ENCODE measurements at regions not wholly inside any gene's neighbourhood (a gene's known extent, or its start where the extent isn't known, plus 50 kb on each side); places are given as distances from the start of the nearest gene placed in this dataset.

DNA sequence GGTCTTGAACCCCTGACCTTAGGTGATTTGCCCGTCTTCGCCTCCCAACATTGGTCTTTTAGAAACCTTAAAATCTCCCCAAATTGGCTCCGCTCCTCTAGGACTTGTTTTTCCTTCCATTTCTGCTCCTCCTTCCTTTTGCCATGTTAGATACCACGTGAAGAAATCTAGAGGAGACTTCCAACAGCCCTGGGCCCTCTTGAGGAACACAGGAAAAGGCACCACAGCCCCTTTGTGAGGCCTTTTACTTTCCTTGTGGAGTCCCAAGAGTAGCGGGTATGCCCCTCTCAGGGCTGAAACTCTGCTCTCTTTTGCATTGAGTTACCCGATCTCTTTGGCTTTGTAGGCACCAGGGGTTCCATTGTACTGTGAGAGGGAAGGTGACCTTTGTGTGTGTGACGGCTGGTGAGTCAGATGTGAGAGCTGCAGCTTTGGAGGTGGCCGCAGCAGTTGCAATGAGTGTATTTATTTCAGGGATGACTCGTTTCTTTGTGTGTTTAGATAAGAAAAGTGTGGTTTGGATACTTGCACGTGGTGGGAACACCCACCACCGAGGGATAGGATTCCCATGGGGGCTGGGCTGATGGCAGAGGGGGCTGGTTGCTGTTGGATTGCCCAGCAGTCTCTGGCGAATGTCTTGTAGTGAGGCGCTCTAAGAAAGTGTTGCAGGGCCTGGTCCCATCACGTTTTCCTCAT, 218.4 kb upstream of the HS6ST1 start:
- H3K9me3 ChIP-seq, result no peaks in the 10 kb centered on the region
- TF ChIP-seq POLR2A (IDR thresholded peaks at IDR 0.05), result no peak
- TF ChIP-seq, protein P1, sequence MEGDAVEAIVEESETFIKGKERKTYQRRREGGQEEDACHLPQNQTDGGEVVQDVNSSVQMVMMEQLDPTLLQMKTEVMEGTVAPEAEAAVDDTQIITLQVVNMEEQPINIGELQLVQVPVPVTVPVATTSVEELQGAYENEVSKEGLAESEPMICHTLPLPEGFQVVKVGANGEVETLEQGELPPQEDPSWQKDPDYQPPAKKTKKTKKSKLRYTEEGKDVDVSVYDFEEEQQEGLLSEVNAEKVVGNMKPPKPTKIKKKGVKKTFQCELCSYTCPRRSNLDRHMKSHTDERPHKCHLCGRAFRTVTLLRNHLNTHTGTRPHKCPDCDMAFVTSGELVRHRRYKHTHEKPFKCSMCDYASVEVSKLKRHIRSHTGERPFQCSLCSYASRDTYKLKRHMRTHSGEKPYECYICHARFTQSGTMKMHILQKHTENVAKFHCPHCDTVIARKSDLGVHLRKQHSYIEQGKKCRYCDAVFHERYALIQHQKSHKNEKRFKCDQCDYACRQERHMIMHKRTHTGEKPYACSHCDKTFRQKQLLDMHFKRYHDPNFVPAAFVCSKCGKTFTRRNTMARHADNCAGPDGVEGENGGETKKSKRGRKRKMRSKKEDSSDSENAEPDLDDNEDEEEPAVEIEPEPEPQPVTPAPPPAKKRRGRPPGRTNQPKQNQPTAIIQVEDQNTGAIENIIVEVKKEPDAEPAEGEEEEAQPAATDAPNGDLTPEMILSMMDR (IDR thresholded peaks at IDR 0.05), result no peak
- intact Hi-C loops (cut with DNase I), result no loop called here
- DNase-seq (no peak), ATAC-seq (no peak)
- no peak overlapping the region for H3K4me3 ChIP-seq
- no peak overlapping the region for H3K27ac ChIP-seq
- no peaks in the 10 kb centered on the region for H3K36me3 ChIP-seq (replicated peaks in 1 of 2; ENCODE audit: insufficient read depth in 1 of 2, low read depth in 2 of 2)
- H3K4me1 ChIP-seq, result peaks cover 6% of the 10 kb centered on the region
- no peaks in the 10 kb centered on the region for H3K27me3 ChIP-seq
- 79 to 80% methylated on average over 14 of the region's 14 CpGs for WGBS, 2 donors

DNA sequence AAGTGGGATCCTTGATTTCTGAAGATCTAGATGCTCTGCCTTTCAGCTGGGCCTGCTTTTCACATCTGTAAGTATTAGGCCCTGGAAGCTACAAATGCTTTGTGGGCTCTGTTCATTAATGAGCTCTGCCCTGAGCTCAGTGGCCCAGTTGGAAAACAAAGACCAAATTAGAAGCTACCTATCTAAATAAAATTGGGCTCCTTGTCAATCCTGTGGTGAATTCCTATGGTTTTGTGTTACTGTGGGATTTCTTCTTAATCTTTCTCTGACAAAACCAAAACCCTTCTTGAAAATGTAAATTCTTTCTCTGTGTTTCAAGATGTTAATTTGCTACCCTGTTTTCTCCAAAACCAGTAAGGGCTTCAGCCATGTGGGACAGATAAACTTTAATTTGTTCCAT, 219.0 kb upstream of the HS6ST1 start:
- Histone ChIP-seq H3K9me3 (no peaks in the 10 kb centered on the region), H3K27me3 (no peaks in the 10 kb centered on the region), H3K4me1 (peaks cover 6% of the 10 kb centered on the region), H3K36me3 (replicated peaks in 1 of 2; ENCODE audit: insufficient read depth in 1 of 2, low read depth in 2 of 2) (no peaks in the 10 kb centered on the region), H3K27ac (no peak overlapping the region), H3K4me3 (no peak overlapping the region)
- ATAC-seq (no peak), DNase-seq (no peak)
- no peak for TF ChIP-seq POLR2A (IDR thresholded peaks at IDR 0.05)
- TF ChIP-seq, protein P1 (IDR thresholded peaks at IDR 0.05), result no peak
- intact Hi-C loops (cut with DNase I), result no loop called here

DNA sequence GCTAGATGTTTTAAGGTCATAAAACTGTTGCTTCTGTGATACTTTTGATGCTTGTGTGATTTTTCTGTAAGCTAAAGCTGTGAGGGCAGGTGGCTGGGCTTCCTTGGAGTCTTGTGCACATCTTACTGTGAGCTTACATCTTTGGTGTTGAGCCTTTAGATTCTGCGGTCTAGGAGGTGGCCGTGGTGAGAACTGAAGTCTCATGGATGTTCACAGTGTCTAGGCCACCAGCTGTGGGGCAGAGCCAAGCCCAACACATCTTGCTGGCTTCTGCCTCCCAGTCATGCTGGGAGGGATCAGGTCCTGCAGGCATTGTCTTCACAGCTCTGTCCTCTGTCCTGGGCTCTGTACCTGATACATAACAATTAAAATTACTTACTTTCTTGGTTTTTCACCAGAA, 219.7 kb upstream of the HS6ST1 start:
- H3K4me1 ChIP-seq, result peaks cover 6% of the 10 kb centered on the region
- DNase-seq (no peak), ATAC-seq (no peak)
- TF ChIP-seq POLR2A (IDR thresholded peaks at IDR 0.05), result no peak
- TF ChIP-seq, protein P1 (IDR thresholded peaks at IDR 0.05), result no peak
- no peak overlapping the region for H3K4me3 ChIP-seq
- no peaks in the 10 kb centered on the region for H3K36me3 ChIP-seq (replicated peaks in 1 of 2; ENCODE audit: insufficient read depth in 1 of 2, low read depth in 2 of 2)
- intact Hi-C loops (cut with DNase I), result no loop called here
- H3K27ac ChIP-seq, result no peak overlapping the region
- no peaks in the 10 kb centered on the region for H3K9me3 ChIP-seq
- WGBS, 2 donors, result 94 to 100% methylated on average over 2 of the region's 2 CpGs
- no peaks in the 10 kb centered on the region for H3K27me3 ChIP-seq

DNA sequence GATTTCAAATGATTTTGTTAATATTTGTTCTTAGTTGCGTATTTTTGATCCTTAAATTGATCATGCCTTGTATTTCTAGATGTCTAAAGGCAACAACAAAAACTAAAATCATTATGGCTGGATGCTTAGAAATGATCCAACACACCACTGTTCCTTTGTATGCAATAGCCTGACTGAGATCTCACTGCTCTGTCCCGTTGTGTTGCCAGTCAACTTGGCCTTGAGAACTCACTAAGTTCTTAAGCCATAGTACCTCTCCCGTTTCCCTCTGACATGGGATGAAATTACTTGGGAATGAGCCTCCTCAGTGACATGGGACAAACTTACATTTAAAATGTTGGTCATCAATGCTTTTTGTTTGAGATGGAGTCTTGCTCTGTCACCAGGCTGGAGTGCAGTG, 222.0 kb upstream of the HS6ST1 start:
- DNase-seq (no peak), ATAC-seq (no peak)
- TF ChIP-seq, protein P1 (IDR thresholded peaks at IDR 0.05), result no peak
- no peak for TF ChIP-seq POLR2A (IDR thresholded peaks at IDR 0.05)
- 91 to 96% methylated on average over 3 of the region's 3 CpGs for WGBS, 2 donors
- intact Hi-C loops (cut with DNase I), result no loop called here
- no peak overlapping the region for H3K4me3 ChIP-seq
- H3K4me1 ChIP-seq, result no peaks in the 10 kb centered on the region
- H3K27me3 ChIP-seq, result no peaks in the 10 kb centered on the region
- H3K36me3 ChIP-seq (replicated peaks in 1 of 2; ENCODE audit: insufficient read depth in 1 of 2, low read depth in 2 of 2), result no peaks in the 10 kb centered on the region
- no peaks in the 10 kb centered on the region for H3K9me3 ChIP-seq
- H3K27ac ChIP-seq, result no peak overlapping the region

DNA sequence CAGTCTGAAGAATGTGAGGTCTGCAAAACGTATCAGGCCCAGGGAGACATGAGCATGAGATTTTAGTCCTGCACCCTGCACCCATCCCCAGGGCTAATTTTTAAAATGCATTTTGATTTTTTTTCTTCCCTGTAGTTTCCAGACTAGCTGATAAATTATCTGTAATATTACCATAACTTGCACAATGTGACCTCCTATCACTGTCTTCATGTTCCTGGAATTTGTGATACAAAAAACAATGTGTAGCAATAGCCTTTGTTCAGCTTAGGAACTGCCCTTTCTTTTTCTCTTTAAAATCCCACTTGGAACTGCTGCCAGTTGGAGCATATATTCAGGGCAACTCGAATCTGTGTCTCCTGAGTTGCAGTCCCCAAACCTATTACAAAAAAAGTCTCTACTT, 222.8 kb upstream of the HS6ST1 start:
- no peak for DNase-seq
- H3K4me1 ChIP-seq, result no peaks in the 10 kb centered on the region
- H3K27me3 ChIP-seq, result no peaks in the 10 kb centered on the region
- no peak overlapping the region for H3K27ac ChIP-seq
- intact Hi-C loops (cut with DNase I), result no loop called here
- H3K9me3 ChIP-seq, result no peaks in the 10 kb centered on the region
- 68 to 72% methylated on average over 2 of the region's 2 CpGs for WGBS, 2 donors
- no peak for TF ChIP-seq POLR2A (IDR thresholded peaks at IDR 0.05)
- TF ChIP-seq, protein P1 (IDR thresholded peaks at IDR 0.05), result no peak
- no peaks in the 10 kb centered on the region for H3K36me3 ChIP-seq (replicated peaks in 1 of 2; ENCODE audit: insufficient read depth in 1 of 2, low read depth in 2 of 2)
- ATAC-seq, result no peak
- H3K4me3 ChIP-seq, result no peak overlapping the region
